Right atrium auricular region (tissue), 2 donors: ENCODE measurements at regions not wholly inside any gene's neighbourhood (a gene's known extent, or its start where the extent isn't known, plus 50 kb on each side); places are given as distances from the start of the nearest gene placed in this dataset.

Source experiments
- DNase-seq: peaks from one replicate; pipeline ENCODE4 v3.0.0-alpha.2; 2019; ENCODE audit warnings: low spot score
- H3K27ac ChIP-seq, 2 donors: fragments of 200-600 bp; sonication (generic); 1 replicate in 1 of 2; 2 replicates in 1 of 2; pipeline ENCODE4 v1.5.1; 2016 to 2019
- H3K27me3 ChIP-seq, 2 donors: fragments of 200-600 bp; sonication (generic); one replicate each; pipeline versions ENCODE4 v1.5.1 to v1.6.0; 2017 to 2019
- H3K36me3 ChIP-seq: fragments of 200-600 bp; sonication (generic); one replicate; pipeline ENCODE4 v1.5.1; 2016
- H3K4me1 ChIP-seq, 2 donors: fragments of 200-600 bp; sonication (generic); one replicate each; pipeline versions ENCODE4 v1.5.1 to v1.6.0; 2017 to 2019
- H3K4me3 ChIP-seq, 2 donors: fragments of 200-600 bp; sonication (generic); 1 replicate in 1 of 2; 2 replicates in 1 of 2; pipeline ENCODE4 v1.5.1; 2017 to 2019; ENCODE audit warnings: mild to moderate bottlenecking in 1 of 2, moderate library complexity in 1 of 2
- H3K9me3 ChIP-seq, 2 donors: fragments of 200-600 bp; sonication (generic); one replicate each; pipeline ENCODE4 v1.5.1; 2019
- CTCF ChIP-seq, 2 donors: fragments of 200-600 bp; sonication (generic); IDR thresholded peaks; one replicate each; pipeline ENCODE4 v1.5.1; 2019; ENCODE audit warnings: antibody characterized with exemption in 2 of 2

GRCh38 chr9:86822006-86822801 is 125.1 kb downstream of the GAS1 start:
- H3K4me3 ChIP-seq = no peak overlapping the region
- H3K36me3 ChIP-seq = no peaks in the 10 kb centered on the region
- no peak overlapping the region for H3K27ac ChIP-seq
- no peak for DNase-seq
- no peak for TF ChIP-seq CTCF (IDR thresholded peaks at IDR 0.05)
- peaks cover 0 to 19% of the 10 kb centered on the region in 2 donors for H3K9me3 ChIP-seq
- H3K4me1 ChIP-seq = no peaks in the 10 kb centered on the region
- H3K27me3 ChIP-seq = no peaks in the 10 kb centered on the region

- Histone ChIP-seq H3K27ac (no peak overlapping the region), H3K4me1 (no peaks in the 10 kb centered on the region), H3K36me3 (no peaks in the 10 kb centered on the region), H3K4me3 (no peak overlapping the region), H3K27me3 (no peaks in the 10 kb centered on the region), H3K9me3 (peaks cover 0 to 19% of the 10 kb centered on the region in 2 donors)
- no peak for DNase-seq
- TF ChIP-seq CTCF (IDR thresholded peaks at IDR 0.05) = no peak
Observed at GRCh38 chr9:86821006-86821845, 126.1 kb downstream of the GAS1 start.

- Histone ChIP-seq H3K27me3 (no peaks in the 10 kb centered on the region), H3K27ac (no peak overlapping the region), H3K4me3 (no peak overlapping the region), H3K36me3 (no peaks in the 10 kb centered on the region), H3K4me1 (no peaks in the 10 kb centered on the region), H3K9me3 (peaks cover 0 to 11% of the 10 kb centered on the region in 2 donors)
- TF ChIP-seq CTCF (IDR thresholded peaks at IDR 0.05) = no peak
- DNase-seq = no peak
Observed at GRCh38 chr9:86819552-86819951, 127.8 kb downstream of the GAS1 start.

GRCh38 chr9:86818636-86819035 is 128.7 kb downstream of the GAS1 start:
- no peak for TF ChIP-seq CTCF (IDR thresholded peaks at IDR 0.05)
- Histone ChIP-seq H3K4me1 (no peaks in the 10 kb centered on the region), H3K27ac (no peak overlapping the region), H3K9me3 (peaks cover 0 to 11% of the 10 kb centered on the region in 2 donors), H3K27me3 (no peaks in the 10 kb centered on the region), H3K4me3 (no peak overlapping the region), H3K36me3 (no peaks in the 10 kb centered on the region)
- no peak for DNase-seq

- DNase-seq = no peak
- Histone ChIP-seq H3K27ac (no peak overlapping the region), H3K9me3 (peaks cover 0 to 11% of the 10 kb centered on the region in 2 donors), H3K36me3 (no peaks in the 10 kb centered on the region), H3K4me1 (no peaks in the 10 kb centered on the region), H3K4me3 (no peak overlapping the region), H3K27me3 (no peaks in the 10 kb centered on the region)
- TF ChIP-seq CTCF (IDR thresholded peaks at IDR 0.05) = no peak
Observed at GRCh38 chr9:86816868-86817267, 130.4 kb downstream of the GAS1 start.
